ENCODE measurements at regions not wholly inside any gene's neighbourhood (a gene's known extent, or its start where the extent isn't known, plus 50 kb on each side); places are given as distances from the start of the nearest gene placed in this dataset.

- TF ChIP-seq POLR2AphosphoS5 (IDR thresholded peaks at IDR 0.05; ENCODE audit: low read depth, low read length) (no peak), POLR2A (IDR thresholded peaks at IDR 0.05; ENCODE audit: low read depth, low read length) (no peak), TAF1 (IDR thresholded peaks at IDR 0.05; ENCODE audit: low read depth, low read length) (no peak), PAX5 (IDR thresholded peaks at IDR 0.05; ENCODE audit: insufficient read depth, low read length, severe bottlenecking) (no peak)
These were observed 256.3 kb upstream of the PKDCC start for GRCh38 chr2:41791523-41791922.
